ENCODE measurements at regions not wholly inside any gene's neighbourhood (a gene's known extent, or its start where the extent isn't known, plus 50 kb on each side); places are given as distances from the start of the nearest gene placed in this dataset.
"Not testable (repeated sequence)": the region's sequence is repeated elsewhere in the genome, so short reads cannot be mapped to it uniquely, and the experiment has no call there.

DNA sequence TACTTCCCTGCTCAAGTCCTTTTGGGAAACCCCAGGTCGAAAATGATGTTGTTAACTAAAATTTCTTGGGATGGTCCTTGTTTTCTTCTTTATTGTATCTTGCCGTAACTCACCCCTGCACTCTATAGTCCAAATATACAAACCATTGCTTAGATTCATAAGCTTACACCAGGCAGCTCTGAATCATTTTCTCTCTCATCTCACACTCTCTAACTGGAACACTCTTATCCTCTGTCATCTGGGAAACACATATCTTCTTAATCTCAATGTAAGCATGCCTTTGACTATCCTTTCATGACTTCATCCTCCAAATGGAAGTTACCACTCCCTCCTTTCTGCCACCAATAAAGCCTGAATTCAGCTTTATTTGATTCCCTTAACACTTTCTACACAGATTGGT lies 175.8 kb upstream of the ANK3 start:
- no peak for DNase-seq

GRCh38 chr10:60564475-60564874 lies 174.8 kb upstream of the ANK3 start:
- DNase-seq: no peak

DNA sequence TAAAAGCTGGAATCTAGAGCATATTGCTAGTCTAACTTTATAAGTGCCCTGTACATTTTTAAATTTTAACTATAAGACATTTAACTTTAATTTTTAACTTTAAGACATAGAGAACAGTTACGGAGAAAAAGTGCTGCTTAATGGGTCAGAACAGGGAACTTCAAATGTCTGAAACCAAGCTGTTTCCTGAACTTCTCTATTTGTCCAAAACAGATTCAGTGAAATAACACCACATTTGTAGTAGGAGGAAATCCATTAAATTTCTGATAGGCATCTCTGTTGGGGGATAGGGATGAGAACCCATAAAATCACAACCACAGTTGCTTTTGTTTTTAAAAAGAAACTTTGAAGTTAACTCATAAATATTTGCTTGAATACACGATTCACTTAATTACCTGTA lies 170.8 kb upstream of the ANK3 start:
- DNase-seq: no peak

- no peak for DNase-seq
Measured at GRCh38 chr10:60555700-60556099, 166.0 kb upstream of the ANK3 start.

DNA sequence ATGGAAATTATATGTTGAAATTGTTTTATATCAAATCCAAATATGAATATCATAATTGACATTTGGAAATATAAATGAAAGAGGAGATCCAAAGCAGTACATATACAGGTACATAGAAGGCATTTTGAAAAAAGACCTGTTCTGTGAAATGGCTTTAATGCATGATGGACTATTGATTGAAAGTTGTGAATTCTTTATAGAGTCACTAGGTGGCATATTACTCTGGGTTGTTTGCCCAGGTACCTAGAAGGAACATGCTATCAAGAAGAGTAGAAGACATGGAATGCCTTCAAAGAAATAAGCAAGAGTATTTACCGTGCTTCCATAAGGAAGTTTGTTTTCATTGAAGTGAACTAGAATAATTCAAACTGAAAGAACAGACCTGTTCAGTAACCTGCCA lies 160.0 kb upstream of the ANK3 start:
- peak; percentile 27 for DNase-seq

GRCh38 chr10:60542657-60543056 lies 153.0 kb upstream of the ANK3 start:
- DNase-seq: no peak

DNA sequence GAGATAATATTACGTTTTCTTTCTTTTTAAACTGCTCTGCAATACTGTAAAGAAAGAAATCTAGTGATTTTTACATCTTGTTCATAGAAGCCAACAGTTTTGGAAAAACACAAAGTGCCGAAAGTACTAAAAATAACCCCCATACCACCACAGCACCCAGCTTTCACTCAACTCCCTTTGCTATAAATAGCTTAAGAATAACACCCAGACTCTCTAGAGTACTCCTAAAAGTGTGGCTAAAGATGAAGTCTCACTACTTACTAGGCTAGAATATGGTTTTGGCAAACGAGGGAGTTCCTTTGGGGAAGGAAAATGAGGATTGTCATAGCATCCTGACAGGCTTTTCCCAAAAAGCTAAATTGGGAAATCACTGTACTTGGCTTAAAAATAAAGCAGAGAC lies 151.8 kb upstream of the ANK3 start:
- DNase-seq: no peak

DNA sequence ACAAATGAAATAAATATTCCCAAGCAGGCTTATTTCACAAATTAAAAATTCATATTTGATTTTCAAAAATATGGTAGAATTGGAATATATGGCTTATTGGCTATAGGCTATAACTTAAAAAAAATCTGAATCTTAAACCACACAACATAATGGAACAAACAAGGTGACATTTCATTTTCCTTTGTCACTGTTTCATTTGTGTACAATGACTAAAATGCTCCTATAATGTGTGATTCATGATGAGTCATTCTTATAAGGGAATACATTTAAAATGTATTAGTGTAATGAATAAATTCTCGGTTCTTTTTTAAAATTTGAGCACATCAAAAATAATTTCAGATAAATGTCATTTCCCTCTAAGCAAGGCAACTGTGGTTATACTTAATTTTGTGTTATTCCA lies 148.0 kb upstream of the ANK3 start:
- no peak for DNase-seq

DNA sequence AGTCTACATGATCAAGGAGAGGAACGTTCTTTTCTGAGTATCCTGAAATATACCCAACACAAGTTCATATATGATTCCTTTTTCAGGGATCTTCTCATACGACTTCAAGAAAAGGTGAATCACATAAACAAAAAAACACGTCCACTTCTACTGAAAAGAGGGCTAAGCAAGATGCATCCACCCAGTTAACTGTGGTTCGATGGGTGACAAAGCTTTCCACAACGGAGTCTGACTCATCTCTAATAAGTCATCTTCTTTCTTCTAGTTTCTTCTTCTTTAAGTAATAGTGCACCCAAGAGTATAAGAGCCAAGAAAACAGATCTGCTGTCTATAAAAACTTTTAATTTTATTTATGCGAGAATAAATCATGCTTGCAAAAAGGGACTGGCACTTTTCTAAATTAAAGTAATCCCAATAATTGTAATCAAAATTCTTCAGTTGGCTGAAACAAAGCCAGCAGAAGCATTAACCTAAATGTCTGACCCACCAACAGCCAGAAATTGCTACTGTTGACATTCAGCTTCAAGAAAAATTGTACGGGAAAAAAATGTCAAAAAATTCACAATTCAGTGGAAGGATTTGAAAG lies 146.9 kb upstream of the ANK3 start:
- DNase-seq: no peak

DNA sequence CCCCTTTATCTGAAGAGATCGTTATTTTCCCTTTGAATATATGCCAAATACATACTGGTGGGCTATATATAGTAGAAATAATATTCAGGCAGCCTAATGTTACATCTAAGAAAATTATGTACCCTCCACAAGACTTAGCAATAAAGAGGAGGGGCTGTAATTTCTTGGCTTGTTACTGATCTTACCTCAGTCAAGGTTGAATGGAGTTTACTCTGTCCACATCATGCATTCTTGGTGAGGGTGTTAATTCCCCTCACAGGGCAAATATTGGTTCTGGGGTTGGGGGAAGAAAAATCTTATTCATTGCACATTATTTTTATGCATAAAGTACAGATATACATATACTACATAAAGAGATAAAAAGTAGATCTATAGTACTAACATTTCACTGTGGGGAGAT lies 145.8 kb upstream of the ANK3 start:
- DNase-seq: no peak

DNA sequence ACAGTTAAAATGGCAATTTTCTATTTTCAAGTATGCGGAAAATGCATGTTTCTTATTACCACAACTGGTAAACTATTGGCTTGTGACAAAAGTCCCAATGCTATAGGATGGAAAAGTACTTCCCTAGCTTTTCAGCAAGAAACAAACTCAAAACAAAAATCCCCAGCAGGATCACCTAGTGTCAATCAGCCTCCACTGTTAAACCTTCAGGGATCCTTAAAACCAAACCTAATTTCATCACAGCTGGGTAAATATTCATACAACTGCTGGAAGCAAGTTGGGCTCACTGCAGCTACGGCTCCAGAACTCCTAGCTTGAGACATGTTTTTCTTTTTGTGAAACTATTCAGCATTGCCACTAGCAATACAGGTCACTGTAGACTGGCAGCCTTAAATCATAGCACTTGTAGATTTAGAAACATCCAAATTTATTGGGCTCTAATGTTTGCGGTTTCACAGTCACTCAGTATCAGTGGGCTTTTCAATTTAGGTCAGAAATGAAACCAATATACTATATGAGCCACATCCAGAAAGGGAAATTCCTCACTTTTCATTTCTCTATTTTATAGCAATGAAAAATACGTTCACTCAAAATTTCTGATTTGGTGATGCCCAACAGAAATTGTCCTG lies 145.2 kb upstream of the ANK3 start:
- DNase-seq: no peak

GRCh38 chr10:60532696-60533468 lies 143.2 kb upstream of the ANK3 start:
- DNase-seq: no peak

GRCh38 chr10:60531006-60531405 lies 141.3 kb upstream of the ANK3 start:
- no peak for DNase-seq

GRCh38 chr10:60527676-60528075 lies 138.0 kb upstream of the ANK3 start:
- no peak for DNase-seq

DNA sequence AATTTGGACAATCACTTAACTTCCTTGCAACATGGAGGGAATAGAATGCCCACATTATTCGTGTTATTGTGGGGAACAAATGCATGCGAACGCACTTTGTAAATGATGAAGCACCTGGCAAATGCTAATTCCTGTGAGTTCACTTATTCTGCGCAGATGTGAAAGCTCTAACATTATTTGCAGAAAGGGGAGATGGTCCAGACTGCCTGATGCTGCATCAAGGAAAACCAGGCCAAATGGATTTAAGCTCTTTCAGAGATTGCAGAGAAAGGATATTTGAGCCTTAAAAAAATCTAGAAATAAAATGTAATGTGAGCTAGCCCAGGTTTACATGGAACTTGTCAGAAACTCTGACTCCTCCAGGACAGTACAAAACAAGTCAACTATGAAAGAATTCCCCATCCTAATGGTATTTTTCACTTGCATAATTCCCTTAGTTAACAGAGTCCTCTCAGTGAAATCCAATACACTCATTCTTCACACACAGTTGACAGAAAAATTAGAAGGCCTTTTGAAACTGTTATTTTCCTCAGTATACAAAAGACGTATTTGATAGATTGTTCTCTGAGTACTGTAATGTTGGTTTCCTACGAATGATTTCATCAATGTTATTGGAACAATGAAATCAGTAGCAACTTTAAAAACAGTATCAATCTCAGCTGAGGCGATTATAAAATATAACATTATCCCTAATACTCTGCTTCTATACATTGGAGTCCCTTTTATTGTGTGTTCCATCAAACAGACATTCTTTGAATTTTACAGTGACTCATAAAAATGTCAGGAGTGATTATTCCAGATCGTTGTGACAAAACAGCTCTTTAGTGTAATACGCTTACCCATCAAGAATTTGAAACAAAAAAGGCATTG lies 136.3 kb upstream of the ANK3 start:
- no peak for DNase-seq

DNA sequence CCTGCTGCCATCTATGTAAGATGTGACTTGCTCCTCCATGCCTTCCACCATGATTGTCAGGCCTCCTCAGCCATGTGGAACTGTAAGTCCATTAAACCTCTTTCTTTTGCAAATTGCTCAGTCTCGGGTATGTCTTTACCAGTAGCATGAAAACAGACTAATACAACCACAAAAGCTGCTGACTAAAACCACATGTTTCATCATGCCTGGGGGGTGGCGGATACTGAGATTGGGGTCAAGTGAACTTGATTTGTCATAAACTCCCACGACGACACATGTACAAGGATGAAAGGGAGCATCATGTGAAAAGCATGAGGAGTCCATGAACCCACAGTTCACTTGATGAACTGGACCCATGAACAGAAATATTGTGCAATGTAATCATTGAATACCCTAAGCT lies 134.9 kb upstream of the ANK3 start:
- DNase-seq: no peak

GRCh38 chr10:60523371-60523770 lies 133.7 kb upstream of the ANK3 start:
- not testable (repeated sequence) for DNase-seq

- no peak for DNase-seq
Measured at GRCh38 chr10:60522617-60523016, 132.9 kb upstream of the ANK3 start.

- no peak for DNase-seq
Measured at GRCh38 chr10:60521974-60522405, 132.3 kb upstream of the ANK3 start.

GRCh38 chr10:60518745-60519144 lies 129.1 kb upstream of the ANK3 start:
- DNase-seq: no peak

DNA sequence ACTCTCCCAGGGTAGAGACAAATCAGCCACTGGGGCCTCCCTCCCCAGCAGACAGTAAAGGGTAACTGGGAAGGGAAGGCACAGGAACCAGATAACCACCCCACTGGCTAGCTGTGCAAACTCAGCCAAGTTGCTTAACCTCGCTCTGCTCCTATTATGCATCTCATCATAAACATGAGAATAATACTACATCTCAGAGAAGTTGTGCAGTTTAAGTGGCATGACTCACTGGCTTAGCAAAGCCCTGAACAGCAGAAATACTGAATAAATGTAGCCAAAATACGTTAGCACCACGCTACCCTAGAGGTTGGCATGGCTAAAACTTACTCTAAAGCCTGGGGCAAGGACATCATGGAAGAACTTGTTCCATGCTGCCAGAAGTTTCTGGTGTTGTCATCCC lies 128.1 kb upstream of the ANK3 start:
- no peak for DNase-seq

GRCh38 chr10:60513281-60513680 lies 123.6 kb upstream of the ANK3 start:
- no peak for DNase-seq

DNA sequence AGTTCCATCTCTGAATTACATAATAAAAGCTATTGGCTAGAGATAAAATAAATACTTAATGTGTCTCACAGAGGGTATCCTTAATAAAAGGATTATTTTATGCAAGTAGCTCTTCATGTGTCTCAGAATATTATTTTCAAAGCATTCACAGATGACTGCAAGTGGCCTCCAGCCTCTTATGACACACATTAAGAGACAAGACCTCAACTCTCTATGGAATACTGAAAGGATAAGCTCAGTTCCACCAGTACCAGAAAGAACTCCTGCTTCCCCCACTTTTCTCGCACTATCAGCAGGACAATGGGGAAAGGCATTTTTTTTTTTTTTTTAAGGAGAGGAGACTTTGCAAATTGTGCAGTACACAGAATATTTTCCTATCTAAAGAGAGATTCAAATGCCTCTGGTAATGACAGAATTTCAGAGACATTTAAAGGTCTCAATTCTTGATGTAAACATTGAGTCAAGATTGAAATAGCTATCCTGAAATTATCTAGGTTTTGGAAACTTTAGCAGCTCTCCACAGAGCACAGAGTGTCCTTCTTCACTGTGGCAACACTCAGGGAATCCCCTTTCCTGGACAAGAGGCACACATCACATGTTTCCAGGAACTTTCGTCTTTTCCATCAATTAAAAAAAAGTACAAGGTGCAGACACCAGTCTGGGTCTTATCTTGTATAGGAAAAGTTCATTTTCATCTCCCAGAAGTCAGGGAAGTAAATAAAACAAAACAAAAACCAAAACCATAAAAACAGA lies 122.0 kb upstream of the ANK3 start:
- DNase-seq: no peak

All from CD4-positive, alpha-beta T cell treated with Interleukin-21 for 1 hour (primary cell).